Heart left ventricle (tissue), 13 donors: ENCODE measurements at regions not wholly inside any gene's neighbourhood (a gene's known extent, or its start where the extent isn't known, plus 50 kb on each side); places are given as distances from the start of the nearest gene placed in this dataset.

Experiments used
- CTCF ChIP-seq, 12 donors: fragments of 200-600 bp; sonication (generic) in 4 of 12; IDR thresholded peaks; one replicate each; pipeline versions ENCODE4 v1.5.0 to v1.8.0; 2018 to 2022; ENCODE audit warnings: antibody characterized with exemption in 12 of 12, mild to moderate bottlenecking in 5 of 12
- POLR2A ChIP-seq, 2 donors: fragments of 450-650 bp; IDR thresholded peaks; one replicate each; pipeline ENCODE4 v1.6.1; 2017; ENCODE audit warnings: antibody characterized with exemption in 2 of 2, mild to moderate bottlenecking in 2 of 2, moderate library complexity in 2 of 2
- donor health status: ischemic (EF 13 %, LVEDD 7.1; RV severe dilation, severe dysfunction).
- donor health status: DM: no; HTN: yes; CAD: no.
- donor health status: DM: no; HTN: no; CAD: no.
- donor health status: ischemic (EF 25% LVEDD 6.9; RV normal size, moderate dysfunction).
- donor health status: ischemic (EF 25% LVEDD 5.7; RV mildly dilated, moderate dysfunction).
- donor health status: ischemic (EF 35%, LVEDD 5.7; RV mildly dilated, moderate dysfunction).
- donor health status: nonischemic (EF 11% LVEDD 7.7; RV severe dilation, severe dysfunction).
- donor health status: DM: yes; HTN: yes; CAD: no.
- donor health status: PGD.
- donor health status: ischemic (EF 29% LVEDD 5.4; RV normal size, mild dysfunction).
- donor health status: nonischemic (EF 23%, LVEDD 6.1; RV moderate dilation, normal function).

DNA sequence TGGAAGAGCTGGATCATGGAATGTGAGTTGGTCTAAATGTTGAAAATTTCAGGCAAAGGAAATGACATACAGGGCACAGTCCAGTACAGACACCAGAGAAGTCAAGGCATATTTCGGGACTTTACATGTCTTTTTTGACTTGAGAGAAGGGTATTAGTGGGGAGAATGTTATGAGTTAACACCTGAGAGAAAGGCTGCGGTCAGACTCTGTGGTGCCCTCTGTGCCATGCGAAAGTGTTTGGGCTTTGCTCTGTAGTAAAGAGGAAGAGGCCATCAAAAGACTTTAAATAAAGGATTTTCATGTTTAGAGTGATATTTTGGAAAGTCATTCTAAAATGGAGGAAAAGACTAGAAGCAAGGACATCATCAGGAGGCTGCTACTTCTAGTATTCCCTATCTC is 607.4 kb downstream of the CCSER2 start:
- TF ChIP-seq CTCF (IDR thresholded peaks at IDR 0.05) = no peak
- TF ChIP-seq POLR2A (IDR thresholded peaks at IDR 0.05) = no peak
